Fibroblast of the conjunctiva (primary cell): ENCODE measurements at regions not wholly inside any gene's neighbourhood (a gene's known extent, or its start where the extent isn't known, plus 50 kb on each side); places are given as distances from the start of the nearest gene placed in this dataset.

Experiments
- DNase-seq: peaks from one replicate; pipeline ENCODE4 v3.0.0-alpha.2; 2010; ENCODE audit warnings: low read depth

GRCh38 chr9:73655363-73655762, 503.7 kb downstream of the ANXA1 start:
- no peak for DNase-seq

- DNase-seq = no peak
Measured at GRCh38 chr9:73655831-73656230, 504.2 kb downstream of the ANXA1 start.

GRCh38 chr9:73665253-73665652, 513.6 kb downstream of the ANXA1 start:
- DNase-seq = no peak

- no peak for DNase-seq
Measured at GRCh38 chr9:73667749-73668148, 516.1 kb downstream of the ANXA1 start.

GRCh38 chr9:73680831-73681230, 529.2 kb downstream of the ANXA1 start:
- no peak for DNase-seq

GRCh38 chr9:73682789-73683188, 531.1 kb downstream of the ANXA1 start:
- no peak for DNase-seq

GRCh38 chr9:73683862-73684591, 532.4 kb downstream of the ANXA1 start:
- DNase-seq = peak; percentile 52

GRCh38 chr9:73684601-73685000, 532.9 kb downstream of the ANXA1 start:
- DNase-seq = no peak

- no peak for DNase-seq
Measured at GRCh38 chr9:73685786-73686185, 534.1 kb downstream of the ANXA1 start.

- no peak for DNase-seq
Measured at GRCh38 chr9:73689051-73689870, 537.6 kb downstream of the ANXA1 start.

GRCh38 chr9:73701415-73702057, 549.9 kb downstream of the ANXA1 start:
- DNase-seq = no peak

GRCh38 chr9:73714294-73714693, 562.6 kb downstream of the ANXA1 start:
- DNase-seq = no peak

- no peak for DNase-seq
Measured at GRCh38 chr9:73715591-73715990, 563.9 kb downstream of the ANXA1 start.

GRCh38 chr9:73719660-73720059, 568.0 kb downstream of the ANXA1 start:
- DNase-seq = no peak

- DNase-seq = no peak
Measured at GRCh38 chr9:73720601-73721000, 568.9 kb downstream of the ANXA1 start.

GRCh38 chr9:73736270-73736669, 584.6 kb downstream of the ANXA1 start:
- no peak for DNase-seq

GRCh38 chr9:73738741-73739530, 587.3 kb downstream of the ANXA1 start:
- DNase-seq = no peak

GRCh38 chr9:73741316-73741715, 589.7 kb downstream of the ANXA1 start:
- DNase-seq = no peak

- no peak for DNase-seq
Measured at GRCh38 chr9:73742412-73742811, 590.7 kb downstream of the ANXA1 start.

- no peak for DNase-seq
Measured at GRCh38 chr9:73743826-73744225, 592.2 kb downstream of the ANXA1 start.

GRCh38 chr9:73745598-73745997, 593.9 kb downstream of the ANXA1 start:
- no peak for DNase-seq

- no peak for DNase-seq
Measured at GRCh38 chr9:73753171-73753570, 601.5 kb downstream of the ANXA1 start.
